ENCODE measurements at regions not wholly inside any gene's neighbourhood (a gene's known extent, or its start where the extent isn't known, plus 50 kb on each side); places are given as distances from the start of the nearest gene placed in this dataset.

- TF ChIP-seq, protein P1, sequence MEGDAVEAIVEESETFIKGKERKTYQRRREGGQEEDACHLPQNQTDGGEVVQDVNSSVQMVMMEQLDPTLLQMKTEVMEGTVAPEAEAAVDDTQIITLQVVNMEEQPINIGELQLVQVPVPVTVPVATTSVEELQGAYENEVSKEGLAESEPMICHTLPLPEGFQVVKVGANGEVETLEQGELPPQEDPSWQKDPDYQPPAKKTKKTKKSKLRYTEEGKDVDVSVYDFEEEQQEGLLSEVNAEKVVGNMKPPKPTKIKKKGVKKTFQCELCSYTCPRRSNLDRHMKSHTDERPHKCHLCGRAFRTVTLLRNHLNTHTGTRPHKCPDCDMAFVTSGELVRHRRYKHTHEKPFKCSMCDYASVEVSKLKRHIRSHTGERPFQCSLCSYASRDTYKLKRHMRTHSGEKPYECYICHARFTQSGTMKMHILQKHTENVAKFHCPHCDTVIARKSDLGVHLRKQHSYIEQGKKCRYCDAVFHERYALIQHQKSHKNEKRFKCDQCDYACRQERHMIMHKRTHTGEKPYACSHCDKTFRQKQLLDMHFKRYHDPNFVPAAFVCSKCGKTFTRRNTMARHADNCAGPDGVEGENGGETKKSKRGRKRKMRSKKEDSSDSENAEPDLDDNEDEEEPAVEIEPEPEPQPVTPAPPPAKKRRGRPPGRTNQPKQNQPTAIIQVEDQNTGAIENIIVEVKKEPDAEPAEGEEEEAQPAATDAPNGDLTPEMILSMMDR (IDR thresholded peaks at IDR 0.05; ENCODE audit: low read depth, low read length) = no peak
- H3K4me3 ChIP-seq (ENCODE audit: low read depth, low read length) = no peak overlapping the region
- no peak for DNase-seq (ENCODE audit: low read depth, low spot score)
- in situ Hi-C loops (cut with HindIII; ENCODE audit: low sequenced_read_pairs) = no loop called here
These were observed 250.0 kb upstream of the E2F7 start for GRCh38 chr12:77315407-77315806.

GRCh38 chr12:77314378-77315052 is 249.1 kb upstream of the E2F7 start:
- H3K4me3 ChIP-seq (ENCODE audit: low read depth, low read length) = no peak overlapping the region
- DNase-seq (ENCODE audit: low read depth, low spot score) = no peak
- in situ Hi-C loops (cut with HindIII; ENCODE audit: low sequenced_read_pairs) = no loop called here
- TF ChIP-seq, protein P1 (IDR thresholded peaks at IDR 0.05; ENCODE audit: low read depth, low read length) = no peak

DNA sequence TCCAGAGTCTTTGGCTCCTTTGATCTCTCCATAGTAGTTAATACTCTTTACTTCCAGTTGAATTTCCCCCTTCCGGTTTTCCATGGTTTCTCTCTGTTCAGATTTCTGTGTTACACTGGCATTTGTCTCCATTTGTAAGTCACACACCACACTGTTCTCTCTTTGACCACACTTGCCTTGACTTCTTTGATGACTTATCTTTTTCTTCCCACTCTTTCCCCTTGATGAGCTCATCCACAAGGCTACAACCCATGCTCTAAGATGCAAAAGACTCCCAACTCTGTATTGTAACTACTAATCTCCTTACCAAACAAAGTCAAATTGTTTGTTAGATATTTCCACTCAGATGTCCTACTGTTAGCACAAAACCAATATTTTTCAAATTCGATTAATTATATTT is 242.7 kb upstream of the E2F7 start:
- no peak overlapping the region for H3K4me3 ChIP-seq (ENCODE audit: low read depth, low read length)
- TF ChIP-seq, protein P1 (IDR thresholded peaks at IDR 0.05; ENCODE audit: low read depth, low read length) = no peak
- in situ Hi-C loops (cut with HindIII; ENCODE audit: low sequenced_read_pairs) = no loop called here
- DNase-seq (ENCODE audit: low read depth, low spot score) = no peak

- no peak for DNase-seq (ENCODE audit: low read depth, low spot score)
- TF ChIP-seq, protein P1 (IDR thresholded peaks at IDR 0.05; ENCODE audit: low read depth, low read length) = no peak
- no peak overlapping the region for H3K4me3 ChIP-seq (ENCODE audit: low read depth, low read length)
- in situ Hi-C loops (cut with HindIII; ENCODE audit: low sequenced_read_pairs) = no loop called here
These were observed 235.4 kb upstream of the E2F7 start for GRCh38 chr12:77300811-77301210.

DNA sequence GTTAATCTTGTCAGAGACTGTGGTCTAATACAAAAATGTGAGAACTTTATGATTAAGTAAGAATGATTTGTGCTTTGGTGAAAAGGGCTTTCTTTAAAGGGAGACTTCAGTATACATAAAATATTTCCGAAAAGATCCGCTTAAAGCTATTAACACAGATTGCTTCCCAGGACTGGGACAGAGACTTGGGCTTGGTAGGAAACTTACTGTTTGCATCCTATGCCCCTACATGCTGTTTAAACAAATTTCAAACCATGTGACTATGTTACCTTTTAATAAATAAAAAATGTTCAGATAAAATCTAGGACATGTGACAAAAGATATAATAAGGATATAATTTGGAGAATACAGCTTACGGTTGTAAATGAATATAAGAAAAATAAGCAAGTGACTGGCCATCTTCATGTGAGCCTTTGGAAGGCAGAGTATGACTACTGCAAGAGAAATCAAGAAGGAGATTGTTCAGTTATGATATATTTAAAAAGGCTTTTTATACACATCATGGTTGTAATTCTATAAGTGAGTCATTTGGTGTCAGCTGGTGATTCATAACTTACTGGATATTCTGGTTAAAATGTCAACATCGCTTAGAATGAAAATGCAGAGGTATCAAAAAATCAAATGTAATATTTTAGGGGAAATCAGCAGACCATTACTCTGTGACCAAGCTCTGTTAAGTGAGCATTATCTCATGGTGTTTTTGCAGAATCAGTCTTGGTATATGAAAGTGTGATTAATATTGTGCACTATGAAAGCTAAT is 234.7 kb upstream of the E2F7 start:
- in situ Hi-C loops (cut with HindIII; ENCODE audit: low sequenced_read_pairs) = no loop called here
- no peak overlapping the region for H3K4me3 ChIP-seq (ENCODE audit: low read depth, low read length)
- TF ChIP-seq, protein P1 (IDR thresholded peaks at IDR 0.05; ENCODE audit: low read depth, low read length) = no peak
- DNase-seq (ENCODE audit: low read depth, low spot score) = peak; percentile 67

- DNase-seq (ENCODE audit: low read depth, low spot score) = no peak
- no peak overlapping the region for H3K4me3 ChIP-seq (ENCODE audit: low read depth, low read length)
- in situ Hi-C loops (cut with HindIII; ENCODE audit: low sequenced_read_pairs) = no loop called here
- TF ChIP-seq, protein P1 (IDR thresholded peaks at IDR 0.05; ENCODE audit: low read depth, low read length) = no peak
These were observed 233.6 kb upstream of the E2F7 start for GRCh38 chr12:77299001-77299400.

Measured in astrocyte of the spinal cord (primary cell).